Posterior vena cava (tissue), 2 donors: ENCODE measurements at regions not wholly inside any gene's neighbourhood (a gene's known extent, or its start where the extent isn't known, plus 50 kb on each side); places are given as distances from the start of the nearest gene placed in this dataset.

Source experiments
- DNase-seq: peaks from one replicate; pipeline ENCODE4 v3.0.0-alpha.2; 2020; ENCODE audit warnings: low spot score
- intact Hi-C, 2 donors: fragments of 100-400 bp; cut with DNase I; formaldehyde crosslinking; loops; one replicate each; pipeline versions ENCODE4 v1.14.1 to v1.14.2; 2022 to 2023
- donor health status: DM: yes; HTN: yes; CAD: no.
- donor health status: DM: yes; HTN: yes; CAD: no.

GRCh38 chr1:11400155-11400554 is 78.8 kb upstream of the DISP3 start:
- intact Hi-C loops = no loop called here
- peak; percentile 54 for DNase-seq

GRCh38 chr1:11400567-11400966 is 78.4 kb upstream of the DISP3 start:
- DNase-seq = no peak
- intact Hi-C loops = no loop called here

GRCh38 chr1:11406845-11407244 is 72.1 kb upstream of the DISP3 start:
- intact Hi-C loops = no loop called here
- no peak for DNase-seq

GRCh38 chr1:11407301-11407994 is 71.5 kb upstream of the DISP3 start:
- DNase-seq = no peak
- intact Hi-C loops = no loop called here

- intact Hi-C loops = no loop called here
- DNase-seq = no peak
Observed at GRCh38 chr1:11412141-11412540, 66.8 kb upstream of the DISP3 start.

GRCh38 chr1:11413986-11414391 is 65.0 kb upstream of the DISP3 start:
- intact Hi-C loops = no loop called here
- no peak for DNase-seq

GRCh38 chr1:11414926-11415538 is 63.9 kb upstream of the DISP3 start:
- no peak for DNase-seq
- intact Hi-C loops = no loop called here

- intact Hi-C loops = no loop called here
- DNase-seq = no peak
Observed at GRCh38 chr1:11417162-11417561, 61.8 kb upstream of the DISP3 start.

- no peak for DNase-seq
- intact Hi-C loops = no loop called here
Observed at GRCh38 chr1:11418056-11418455, 60.9 kb upstream of the DISP3 start.

- intact Hi-C loops = no loop called here
- no peak for DNase-seq
Observed at GRCh38 chr1:11421443-11421842, 57.5 kb upstream of the DISP3 start.

- intact Hi-C loops = no loop called here
- DNase-seq = no peak
Observed at GRCh38 chr1:11422686-11423085, 56.3 kb upstream of the DISP3 start.

GRCh38 chr1:11426617-11427016 is 52.3 kb upstream of the DISP3 start:
- no peak for DNase-seq
- intact Hi-C loops = no loop called here

- no peak for DNase-seq
- intact Hi-C loops = no loop called here
Observed at GRCh38 chr1:11428789-11429188, 50.2 kb upstream of the DISP3 start.
